DOHH2 (cell line): ENCODE measurements at regions not wholly inside any gene's neighbourhood (a gene's known extent, or its start where the extent isn't known, plus 50 kb on each side); places are given as distances from the start of the nearest gene placed in this dataset.

Experiments
- EZH2phosphoT487 ChIP-seq: fragments of 200-600 bp; sonication (generic); IDR thresholded peaks from 2 replicates; pipeline ENCODE4 v1.6.1; 2017; ENCODE audit warnings: borderline replicate concordance, mild to moderate bottlenecking, antibody characterized with exemption, low read length, moderate library complexity, mixed read lengths
- TF ChIP-seq, protein P1 (sequence below): fragments of 200-600 bp; sonication (generic); IDR thresholded peaks from one replicate; pipeline ENCODE4 v1.5.1; 2014; ENCODE audit warnings: antibody characterized with exemption, mild to moderate bottlenecking, low read depth, low read length; ENCODE audit not compliant: poor library complexity, severe bottlenecking

GRCh38 chr4:121464854-121465253 is 84.0 kb upstream of the QRFPR start:
- TF ChIP-seq, protein P1, sequence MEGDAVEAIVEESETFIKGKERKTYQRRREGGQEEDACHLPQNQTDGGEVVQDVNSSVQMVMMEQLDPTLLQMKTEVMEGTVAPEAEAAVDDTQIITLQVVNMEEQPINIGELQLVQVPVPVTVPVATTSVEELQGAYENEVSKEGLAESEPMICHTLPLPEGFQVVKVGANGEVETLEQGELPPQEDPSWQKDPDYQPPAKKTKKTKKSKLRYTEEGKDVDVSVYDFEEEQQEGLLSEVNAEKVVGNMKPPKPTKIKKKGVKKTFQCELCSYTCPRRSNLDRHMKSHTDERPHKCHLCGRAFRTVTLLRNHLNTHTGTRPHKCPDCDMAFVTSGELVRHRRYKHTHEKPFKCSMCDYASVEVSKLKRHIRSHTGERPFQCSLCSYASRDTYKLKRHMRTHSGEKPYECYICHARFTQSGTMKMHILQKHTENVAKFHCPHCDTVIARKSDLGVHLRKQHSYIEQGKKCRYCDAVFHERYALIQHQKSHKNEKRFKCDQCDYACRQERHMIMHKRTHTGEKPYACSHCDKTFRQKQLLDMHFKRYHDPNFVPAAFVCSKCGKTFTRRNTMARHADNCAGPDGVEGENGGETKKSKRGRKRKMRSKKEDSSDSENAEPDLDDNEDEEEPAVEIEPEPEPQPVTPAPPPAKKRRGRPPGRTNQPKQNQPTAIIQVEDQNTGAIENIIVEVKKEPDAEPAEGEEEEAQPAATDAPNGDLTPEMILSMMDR, result no peak
- TF ChIP-seq EZH2phosphoT487, result no peak
